NCI-H1092 (cell line): ENCODE measurements at regions not wholly inside any gene's neighbourhood (a gene's known extent, or its start where the extent isn't known, plus 50 kb on each side); places are given as distances from the start of the nearest gene placed in this dataset.

ENCODE experiments used
- DNase-seq: peaks from one replicate; lab custom pipeline; 2025; lab: John Stamatoyannopoulos, UW

DNA sequence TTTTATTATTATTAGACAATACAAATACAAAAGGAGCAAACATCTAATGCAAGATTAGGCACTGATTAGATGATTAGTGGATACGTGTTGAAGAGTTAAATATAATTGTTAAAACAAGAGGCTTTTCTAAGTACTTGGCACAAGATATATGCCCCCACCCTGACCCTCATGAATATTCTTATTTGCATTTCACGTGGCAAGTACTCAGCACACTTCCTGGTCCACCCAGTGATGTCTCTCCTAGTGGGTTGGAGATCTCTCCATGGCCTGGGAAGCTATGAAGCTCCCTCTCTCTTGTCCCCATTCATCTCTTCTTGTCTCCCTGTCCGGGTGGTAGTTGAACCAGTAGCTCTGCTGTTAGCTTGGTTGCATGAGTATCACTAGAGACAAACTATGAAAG lies 375.3 kb downstream of the ADRA2A start:
- no peak for DNase-seq

GRCh38 chr10:111455776-111456426 lies 379.1 kb downstream of the ADRA2A start:
- no peak for DNase-seq

- no peak for DNase-seq
These were observed 381.4 kb downstream of the ADRA2A start for GRCh38 chr10:111458256-111458655.

DNA sequence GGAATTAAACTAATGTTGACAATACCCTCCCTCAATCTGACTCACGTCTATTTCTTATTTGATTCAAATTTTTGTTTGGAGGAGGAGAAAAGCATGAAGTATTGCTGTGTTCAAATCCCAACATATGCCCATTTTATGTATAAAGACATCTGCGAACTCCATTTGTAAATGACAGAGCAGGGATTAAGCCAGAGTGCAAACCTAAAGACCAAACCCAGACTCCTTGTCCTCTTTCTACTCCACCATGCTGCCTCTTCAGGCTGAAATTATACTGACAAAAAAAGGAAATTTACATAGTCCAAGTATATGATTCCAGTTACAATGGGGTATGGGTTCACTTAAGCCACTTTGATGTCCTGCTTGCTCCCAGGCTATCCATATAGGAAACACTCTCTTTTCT lies 383.1 kb downstream of the ADRA2A start:
- DNase-seq = no peak

DNA sequence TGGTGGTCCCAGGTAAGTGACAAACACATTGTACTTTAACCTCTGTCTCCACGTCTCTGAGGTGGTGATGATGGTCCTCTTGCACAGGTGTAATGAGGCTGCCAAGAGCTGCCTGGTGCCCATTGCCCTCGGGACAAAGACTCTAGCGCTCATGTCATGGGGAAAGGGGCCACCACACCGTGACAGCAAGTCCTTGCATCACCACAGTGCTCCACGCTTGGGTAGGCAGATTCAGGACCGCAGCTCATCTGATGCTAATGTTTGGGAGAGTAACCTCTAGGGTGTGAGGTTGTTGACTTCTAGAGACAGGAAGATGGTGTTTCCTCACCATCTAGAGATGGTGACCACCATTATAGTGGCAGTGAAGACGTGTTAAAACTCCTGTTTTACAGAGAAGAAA lies 395.6 kb downstream of the ADRA2A start:
- DNase-seq = no peak

- DNase-seq = no peak
These were observed 396.5 kb downstream of the ADRA2A start for GRCh38 chr10:111473361-111473760.

- DNase-seq = no peak
These were observed 398.0 kb downstream of the ADRA2A start for GRCh38 chr10:111474786-111475185.

GRCh38 chr10:111475720-111476119 lies 398.9 kb downstream of the ADRA2A start:
- DNase-seq = no peak

- no peak for DNase-seq
These were observed 401.8 kb downstream of the ADRA2A start for GRCh38 chr10:111478651-111479050.

GRCh38 chr10:111479966-111480365 lies 403.1 kb downstream of the ADRA2A start:
- no peak for DNase-seq

- DNase-seq = no peak
These were observed 404.5 kb downstream of the ADRA2A start for GRCh38 chr10:111481261-111481826.

DNA sequence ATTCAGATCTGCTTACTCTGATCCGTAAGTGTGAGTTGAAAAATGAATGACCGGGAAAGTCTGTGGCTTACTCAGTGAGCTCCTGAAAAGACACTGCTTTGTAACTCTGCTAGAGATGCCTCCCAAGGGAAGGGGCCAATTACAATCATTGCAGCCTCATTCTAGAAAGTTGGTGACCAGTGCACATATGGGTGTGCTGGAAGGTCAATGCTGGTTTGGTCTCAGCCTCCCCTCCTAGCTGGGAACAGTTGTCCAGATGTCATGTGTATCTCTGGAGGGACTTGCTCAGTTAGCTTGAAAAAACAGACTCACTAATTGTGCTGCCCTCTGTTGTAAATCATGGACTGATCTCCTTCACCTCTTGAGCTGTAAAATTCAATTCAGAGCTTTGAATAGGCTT lies 405.0 kb downstream of the ADRA2A start:
- no peak for DNase-seq

DNA sequence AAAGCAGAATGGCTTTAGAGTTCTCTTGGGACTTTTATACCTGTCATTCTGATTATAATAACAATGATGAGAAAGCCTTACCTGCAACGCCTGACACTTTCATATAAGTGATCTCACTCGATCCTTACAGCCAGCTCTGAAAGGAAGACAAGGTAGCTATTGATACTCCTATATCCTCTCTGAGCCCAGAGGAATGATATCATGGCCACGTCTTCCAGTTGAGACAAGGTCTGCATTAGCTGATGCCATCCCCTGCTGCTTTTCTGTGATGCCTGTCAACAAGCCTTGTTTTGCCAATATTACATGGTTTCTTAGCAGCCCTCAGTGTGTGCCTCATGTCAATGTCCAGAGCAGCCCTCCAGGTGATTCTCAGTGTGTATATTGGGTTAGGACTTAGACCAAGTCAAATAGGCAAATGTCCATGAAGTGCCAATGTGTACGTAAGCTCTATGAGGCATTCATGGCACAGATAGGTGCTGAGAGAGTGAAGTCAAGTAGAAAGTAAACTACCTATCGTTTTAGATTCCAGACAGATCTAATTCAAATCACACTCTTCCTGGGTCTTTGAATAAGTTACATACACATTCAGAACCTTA lies 405.9 kb downstream of the ADRA2A start:
- no peak for DNase-seq

GRCh38 chr10:111485767-111486166 lies 408.9 kb downstream of the ADRA2A start:
- no peak for DNase-seq

DNA sequence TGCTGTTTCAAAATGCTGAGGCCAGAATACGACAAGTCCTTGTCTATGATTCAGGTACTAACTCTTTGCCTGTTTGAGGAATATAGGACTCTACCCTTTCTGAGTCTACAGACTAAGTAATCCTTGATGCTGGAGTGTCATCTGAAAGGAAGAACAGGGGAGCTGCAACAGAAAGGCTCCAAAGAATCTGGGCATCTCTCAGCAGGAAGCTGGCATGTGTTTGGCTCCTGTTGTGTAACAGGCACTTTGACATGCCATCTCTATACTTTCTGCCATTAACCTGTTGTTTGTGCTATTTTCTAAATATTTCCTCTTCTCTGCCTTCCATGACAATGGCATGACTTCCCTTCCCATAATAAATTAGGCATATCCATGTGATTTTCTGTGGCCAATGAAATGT lies 409.5 kb downstream of the ADRA2A start:
- DNase-seq = no peak

DNA sequence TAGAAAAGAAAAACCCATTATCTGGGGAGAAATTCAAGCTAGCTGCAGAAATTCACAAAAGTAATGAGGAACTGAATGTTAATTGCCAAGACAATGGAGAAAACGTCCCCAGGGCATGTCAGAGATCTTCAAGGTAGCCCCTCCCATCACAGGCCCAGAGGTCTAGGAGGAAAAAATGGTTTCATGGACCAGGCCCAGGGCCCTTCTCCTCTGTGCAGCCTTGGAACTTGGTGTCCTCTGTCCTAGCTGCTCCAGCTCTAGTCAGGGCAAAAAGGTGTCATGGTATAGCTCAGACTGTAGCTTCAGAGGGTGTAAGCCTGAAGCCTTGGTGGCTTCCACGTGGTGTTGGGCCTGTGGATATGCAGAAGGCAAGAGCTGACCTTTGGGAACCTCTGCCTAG lies 411.8 kb downstream of the ADRA2A start:
- no peak for DNase-seq

GRCh38 chr10:111491154-111491553 lies 414.3 kb downstream of the ADRA2A start:
- no peak for DNase-seq

- no peak for DNase-seq
These were observed 416.3 kb downstream of the ADRA2A start for GRCh38 chr10:111493024-111493625.

GRCh38 chr10:111498560-111498959 lies 421.7 kb downstream of the ADRA2A start:
- no peak for DNase-seq

DNA sequence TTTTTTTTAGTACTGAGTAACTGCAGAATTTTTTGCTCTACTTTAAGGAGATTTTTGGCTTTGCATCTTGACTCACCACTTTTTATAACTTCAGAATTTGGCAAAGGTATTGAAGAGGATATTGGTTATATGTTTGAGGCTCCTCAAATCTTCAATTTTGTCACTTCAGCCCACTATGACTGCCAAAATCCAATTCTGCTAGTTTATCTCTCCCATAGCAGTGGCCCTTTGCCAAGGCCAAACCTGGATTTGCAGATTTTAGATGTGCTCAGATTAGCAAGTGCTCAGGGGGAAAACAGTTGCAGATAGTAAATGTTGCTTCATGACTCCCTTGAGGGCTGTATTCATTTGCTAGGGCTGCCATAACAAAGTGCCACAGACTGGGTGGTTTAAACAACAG lies 427.5 kb downstream of the ADRA2A start:
- DNase-seq = no peak

DNA sequence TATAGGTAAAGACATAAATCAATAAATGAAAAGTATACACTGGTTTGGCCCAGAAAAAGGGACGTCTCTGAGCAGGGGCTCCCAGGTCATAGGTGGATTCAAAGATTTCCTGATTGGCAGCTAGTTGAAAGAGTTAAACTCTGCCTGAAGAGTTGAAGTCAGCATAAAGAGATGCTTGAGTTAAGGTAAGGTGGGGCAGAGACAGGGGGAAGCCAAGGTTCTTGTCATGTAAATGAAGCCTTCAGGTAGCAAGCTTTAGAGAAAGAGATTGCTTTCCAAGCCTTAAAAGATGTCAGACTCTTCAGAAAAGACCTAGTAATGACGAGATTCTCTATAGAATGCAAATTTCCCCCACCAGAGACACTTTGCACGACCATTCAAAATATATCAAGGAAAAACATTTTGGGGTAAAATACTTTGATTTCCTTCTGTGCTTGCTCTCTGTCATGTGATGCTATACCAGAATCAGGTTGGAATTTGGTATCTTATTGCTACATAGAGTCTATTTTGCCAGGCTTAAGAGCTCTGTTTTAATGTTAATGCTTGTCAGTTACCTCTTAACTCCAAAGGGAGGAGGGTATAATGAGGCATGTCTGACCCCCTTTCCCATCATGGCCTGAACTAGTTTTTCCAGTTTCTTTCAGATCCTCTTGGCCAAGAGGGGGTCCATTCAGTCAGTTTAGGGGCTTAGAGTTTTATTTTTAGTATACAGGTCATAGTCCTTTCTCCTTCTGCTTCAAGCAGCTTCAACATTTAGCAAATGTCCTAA lies 429.6 kb downstream of the ADRA2A start:
- DNase-seq = no peak

DNA sequence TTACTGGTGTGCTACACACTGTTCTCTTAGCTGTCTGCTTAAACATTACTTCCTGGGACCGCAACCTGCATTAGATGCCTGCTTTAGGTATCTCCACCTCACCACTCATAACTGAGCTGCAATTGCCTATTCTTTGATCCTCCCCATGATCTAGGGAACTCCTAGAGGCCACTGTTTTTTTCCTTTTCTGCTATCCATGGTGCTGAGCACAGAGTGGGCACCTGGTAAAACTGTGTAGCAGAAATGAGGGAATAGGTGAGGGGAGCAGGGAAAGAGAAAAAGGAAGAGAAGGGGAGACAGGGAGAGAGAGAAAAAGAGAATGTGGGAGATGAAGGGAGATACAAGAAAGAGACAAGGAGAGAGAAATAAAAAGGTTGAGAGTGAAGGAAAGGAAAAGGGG lies 434.9 kb downstream of the ADRA2A start:
- no peak for DNase-seq

DNA sequence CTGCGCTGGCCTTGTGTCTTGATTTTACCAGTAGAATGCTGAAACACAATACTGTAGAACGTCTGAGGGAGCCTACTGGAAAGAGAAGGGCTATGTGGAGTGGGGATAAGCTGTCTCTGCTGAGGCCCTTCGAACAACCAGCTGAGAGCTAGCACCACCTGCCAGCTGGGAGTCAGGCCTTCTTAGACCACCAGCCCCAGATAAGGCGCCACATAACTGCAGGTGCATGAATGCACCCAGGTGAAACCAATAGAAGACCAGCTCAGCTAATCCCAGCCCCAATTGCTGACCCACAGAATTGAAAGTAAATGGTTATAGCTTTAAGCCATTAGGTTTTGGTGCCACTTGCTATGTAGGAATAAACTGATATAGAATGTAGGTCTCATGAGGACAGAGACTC lies 438.4 kb downstream of the ADRA2A start:
- no peak for DNase-seq
